Hematopoietic multipotent progenitor cell treated with erythropoietin and hydrocortisone succinate and interleukin-3 and kit ligand, for 6 days (in vitro differentiated cells): ENCODE measurements at regions not wholly inside any gene's neighbourhood (a gene's known extent, or its start where the extent isn't known, plus 50 kb on each side); places are given as distances from the start of the nearest gene placed in this dataset.
"Not testable (repeated sequence)": the region's sequence is repeated elsewhere in the genome, so short reads cannot be mapped to it uniquely, and the experiment has no call there.

Experiments used
- DNase-seq: peaks from one replicate; pipeline ENCODE4 v3.0.0-alpha.2; 2015

DNA sequence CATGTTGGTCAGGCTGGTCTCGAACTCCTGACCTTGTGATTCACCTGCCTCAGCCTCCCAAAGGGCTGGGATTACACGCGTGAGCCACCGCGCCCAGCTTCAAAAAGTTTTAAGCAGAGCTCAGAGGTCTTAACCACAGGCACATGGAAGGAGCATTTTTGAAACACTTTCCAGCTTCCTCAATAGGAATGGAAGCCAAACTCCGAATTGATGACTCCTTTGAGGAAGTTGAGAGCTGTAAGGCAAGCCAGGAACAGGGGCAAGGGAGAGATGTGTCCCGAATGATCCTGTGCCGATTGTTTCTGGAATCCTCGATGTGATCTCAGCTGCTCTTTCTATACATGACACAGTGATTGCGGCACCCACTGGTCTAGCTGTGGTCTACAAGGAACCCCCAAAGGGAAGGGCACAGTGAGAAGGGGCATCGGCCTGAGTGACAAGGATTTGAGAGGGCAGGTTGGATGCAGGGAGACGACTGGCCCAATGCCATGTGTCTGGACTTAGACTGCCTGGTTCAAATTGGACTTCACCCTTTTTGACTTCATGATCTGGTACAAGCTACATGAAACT, 116.2 kb downstream of the ADRA2C start:
- DNase-seq: not testable (repeated sequence)

DNA sequence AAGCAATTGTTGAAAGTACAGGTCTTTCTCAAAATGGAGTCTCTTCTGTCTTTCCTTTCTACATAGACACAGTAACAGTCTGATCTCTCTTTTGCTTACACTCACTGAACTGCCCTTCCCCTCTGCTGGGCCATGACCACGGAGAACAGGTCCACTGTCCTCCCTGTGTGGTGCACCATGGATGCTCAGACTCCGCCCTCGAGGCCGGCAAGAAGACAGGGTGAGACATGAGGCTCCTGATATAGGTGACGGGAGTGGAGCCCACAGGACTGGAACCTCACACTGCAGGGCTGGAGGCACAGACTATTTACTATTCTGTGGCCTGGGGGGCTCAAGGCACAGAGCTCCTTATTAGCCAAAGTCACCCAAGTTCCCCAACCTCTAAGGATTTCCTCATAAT, 118.1 kb downstream of the ADRA2C start:
- not testable (repeated sequence) for DNase-seq

DNA sequence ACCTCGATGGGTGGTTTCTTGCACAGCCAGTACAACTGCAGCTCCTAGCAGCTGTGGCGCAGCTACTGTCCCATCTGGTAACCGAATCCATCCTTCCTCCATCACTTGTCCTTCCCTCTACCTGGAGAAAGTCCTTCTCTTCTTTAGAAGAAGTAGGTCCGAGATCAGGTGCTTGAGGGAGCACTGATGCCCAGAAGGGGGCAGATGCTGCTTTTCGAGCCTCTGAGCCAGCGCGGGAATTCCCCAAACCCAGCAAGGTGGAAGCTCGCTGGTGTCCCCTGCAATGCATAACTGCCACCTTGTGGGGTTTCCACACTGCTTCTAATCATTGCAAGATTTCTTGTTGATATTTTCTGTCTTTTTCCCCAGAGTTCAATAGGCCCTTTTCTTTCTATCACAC, 127.4 kb downstream of the ADRA2C start:
- DNase-seq: not testable (repeated sequence)

DNA sequence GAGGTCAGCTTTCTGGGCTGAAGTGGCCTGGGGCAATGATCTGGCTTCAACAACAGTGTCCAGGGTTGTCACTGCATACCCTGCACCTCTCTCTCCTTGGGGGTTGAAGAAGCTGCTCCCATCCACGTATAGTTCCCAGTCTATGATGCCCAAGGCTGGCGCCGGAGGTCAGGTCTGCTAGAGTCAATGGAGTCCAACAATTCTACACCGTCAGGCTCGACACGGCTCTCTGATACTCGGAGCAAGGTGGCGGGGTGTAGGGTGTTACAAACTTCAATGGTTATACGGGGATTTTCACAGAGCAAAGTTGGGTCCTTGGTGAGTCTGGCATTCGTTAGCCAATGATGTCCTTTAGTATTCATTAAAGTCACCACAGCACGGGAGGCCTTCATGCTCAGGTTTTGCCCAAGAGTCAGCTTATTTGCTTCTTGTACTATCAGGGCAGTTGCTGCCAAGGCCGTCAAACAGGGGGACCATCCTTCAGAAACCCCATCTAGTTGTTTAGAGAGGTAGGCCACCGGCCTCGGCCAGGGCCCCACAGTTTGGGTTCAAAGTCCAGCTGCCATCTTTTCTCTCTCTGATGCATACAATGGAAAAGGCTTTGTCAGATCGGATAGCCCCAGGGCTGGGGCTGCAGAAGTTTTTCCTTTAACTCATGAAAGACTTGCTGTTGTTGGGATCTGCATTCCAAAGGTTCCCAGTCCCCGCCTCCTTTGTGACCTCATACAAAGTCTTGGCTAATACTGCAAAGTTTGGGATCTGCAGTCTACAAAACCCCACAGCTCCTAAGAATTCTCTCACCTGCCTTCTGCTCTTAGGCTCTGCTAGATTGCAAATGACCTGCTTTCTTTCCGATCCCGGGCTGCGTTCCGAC, 128.1 kb downstream of the ADRA2C start:
- not testable (repeated sequence) for DNase-seq

DNA sequence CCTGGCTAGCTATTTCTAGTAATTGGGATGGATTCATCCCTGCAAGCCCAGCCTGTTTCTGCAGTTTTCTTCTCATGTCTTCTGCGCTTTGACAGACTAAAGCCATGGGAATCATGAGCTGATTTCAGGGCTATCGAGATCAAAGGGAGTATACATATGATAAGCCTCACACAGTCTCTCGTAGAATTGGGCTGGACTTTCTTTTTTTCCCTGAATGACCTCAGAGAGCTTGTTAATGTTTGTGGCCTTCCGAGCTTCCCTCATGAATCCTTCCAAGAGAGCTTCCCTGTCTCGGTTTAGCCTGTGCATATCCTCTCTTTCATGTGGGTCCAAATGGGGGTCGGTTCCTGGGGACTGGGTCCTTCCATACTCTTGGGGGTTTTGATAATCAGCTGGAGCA, 130.3 kb downstream of the ADRA2C start:
- no peak for DNase-seq

DNA sequence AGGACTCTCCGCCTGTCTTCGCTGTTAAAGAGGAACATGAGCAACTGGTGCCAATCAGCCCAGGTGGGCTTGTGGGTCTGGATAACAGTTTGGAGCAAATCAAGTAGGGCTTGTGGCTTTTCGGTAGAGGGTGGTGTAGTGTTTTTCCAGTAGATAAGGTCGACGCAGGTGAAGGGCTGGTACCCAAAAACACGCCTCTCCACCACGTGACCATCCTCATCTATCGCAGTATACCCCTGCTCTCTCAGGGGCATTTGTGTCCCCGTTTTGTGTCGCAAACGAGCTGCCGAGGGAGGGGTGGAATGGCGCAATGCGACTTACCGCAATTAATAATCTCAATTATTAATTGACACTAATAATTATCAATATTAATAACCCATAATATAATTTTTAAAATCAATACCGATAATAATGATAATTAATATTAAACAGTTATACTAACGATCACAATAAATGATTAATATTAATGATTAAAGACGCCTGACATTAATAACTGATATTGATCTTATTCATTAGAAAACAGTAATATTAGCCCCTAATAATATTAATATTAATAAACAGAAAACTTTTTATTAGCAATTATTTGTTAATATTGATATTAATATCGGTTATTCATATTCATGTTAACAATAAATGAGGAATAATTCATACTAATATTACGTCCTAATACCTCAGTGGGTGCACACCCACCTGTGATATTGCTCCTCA, 130.8 kb downstream of the ADRA2C start:
- DNase-seq: not testable (repeated sequence)

DNA sequence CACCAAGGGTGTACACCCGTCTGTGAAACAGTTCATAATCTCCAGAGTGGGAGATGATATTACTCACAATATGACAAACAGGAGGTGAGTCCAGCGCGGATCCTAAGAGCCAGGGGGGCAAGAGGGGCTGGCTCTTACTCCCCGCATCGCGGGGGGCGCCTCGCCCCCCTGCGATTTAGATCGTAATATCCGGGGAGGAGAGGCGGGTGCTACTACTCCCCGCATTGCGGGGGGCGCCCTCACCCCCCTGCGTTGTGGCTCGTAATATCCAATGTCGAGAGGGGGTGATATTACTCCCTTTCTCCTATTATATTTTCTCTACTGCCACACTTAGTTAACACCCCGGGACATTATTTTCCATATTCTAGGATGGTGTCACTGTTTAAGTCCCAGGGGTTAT, 131.9 kb downstream of the ADRA2C start:
- no peak for DNase-seq

DNA sequence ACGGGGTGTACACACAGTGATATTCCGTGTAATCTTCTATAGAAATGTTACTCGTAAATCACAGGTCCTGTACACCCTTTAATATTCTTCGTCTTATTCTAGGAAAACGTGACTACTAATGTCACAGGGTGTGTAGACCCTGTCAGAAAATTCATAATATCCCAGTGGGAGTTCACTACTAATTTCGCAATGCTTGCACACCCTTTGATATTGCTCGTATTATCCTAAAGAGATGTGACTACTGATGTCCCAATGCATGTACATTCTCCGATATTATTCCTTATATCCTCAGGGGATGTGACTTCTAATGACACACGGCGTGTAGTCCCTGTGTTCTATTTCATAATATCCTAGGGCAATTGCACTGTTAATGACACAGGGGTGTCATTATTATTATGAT, 132.7 kb downstream of the ADRA2C start:
- not testable (repeated sequence) for DNase-seq

DNA sequence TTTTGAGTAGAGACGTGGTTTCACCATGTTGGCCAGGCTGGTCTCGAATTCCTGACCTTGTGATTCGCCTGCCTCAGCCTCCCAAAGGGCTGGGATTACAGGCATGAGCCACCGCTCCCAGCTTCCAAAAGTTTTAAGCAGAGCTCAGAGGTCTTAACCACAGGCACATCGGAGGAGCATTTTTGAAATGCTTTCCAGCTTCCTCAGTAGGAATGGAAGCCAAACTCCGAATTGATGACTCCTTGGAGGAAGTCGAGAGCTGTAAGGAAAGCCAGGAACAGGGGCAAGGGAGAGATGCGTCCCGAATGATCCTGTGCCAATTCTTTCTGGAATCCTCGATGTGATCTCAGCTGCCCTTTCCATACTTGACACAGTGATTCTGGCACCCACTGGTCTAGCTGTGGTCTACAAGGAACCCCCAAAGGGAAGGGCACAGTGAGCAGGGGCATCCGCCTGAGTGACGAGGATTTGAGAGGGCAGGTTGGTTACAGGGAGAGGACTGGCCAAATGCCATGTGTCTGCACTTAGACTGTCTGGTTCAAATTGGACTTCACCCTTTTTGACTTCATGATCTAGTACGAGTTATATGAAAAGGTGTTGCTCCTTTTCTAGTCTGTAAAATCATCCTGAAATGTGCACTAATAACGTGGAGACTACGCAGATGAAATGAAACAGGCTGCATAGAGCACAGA, 138.2 kb downstream of the ADRA2C start:
- not testable (repeated sequence) for DNase-seq

DNA sequence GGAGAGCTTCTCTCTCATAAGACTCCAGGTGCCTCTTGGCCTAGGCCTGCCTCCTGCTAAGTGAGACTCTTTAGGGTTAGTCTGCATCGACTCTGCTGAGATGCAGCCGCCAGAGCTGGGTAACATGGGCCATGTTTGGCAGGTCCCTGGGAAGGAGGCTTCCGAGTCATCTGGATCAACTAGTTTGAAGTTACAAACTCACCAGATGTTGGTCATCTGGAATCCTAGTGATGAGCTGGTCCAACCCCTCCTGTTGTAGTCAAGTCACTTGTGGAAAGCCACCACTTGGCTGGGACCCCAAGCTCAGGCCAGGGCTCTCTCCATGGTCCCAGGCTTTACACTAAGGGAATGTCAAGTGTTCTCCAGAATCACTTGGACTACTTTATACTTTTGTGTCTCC, 143.4 kb downstream of the ADRA2C start:
- not testable (repeated sequence) for DNase-seq

DNA sequence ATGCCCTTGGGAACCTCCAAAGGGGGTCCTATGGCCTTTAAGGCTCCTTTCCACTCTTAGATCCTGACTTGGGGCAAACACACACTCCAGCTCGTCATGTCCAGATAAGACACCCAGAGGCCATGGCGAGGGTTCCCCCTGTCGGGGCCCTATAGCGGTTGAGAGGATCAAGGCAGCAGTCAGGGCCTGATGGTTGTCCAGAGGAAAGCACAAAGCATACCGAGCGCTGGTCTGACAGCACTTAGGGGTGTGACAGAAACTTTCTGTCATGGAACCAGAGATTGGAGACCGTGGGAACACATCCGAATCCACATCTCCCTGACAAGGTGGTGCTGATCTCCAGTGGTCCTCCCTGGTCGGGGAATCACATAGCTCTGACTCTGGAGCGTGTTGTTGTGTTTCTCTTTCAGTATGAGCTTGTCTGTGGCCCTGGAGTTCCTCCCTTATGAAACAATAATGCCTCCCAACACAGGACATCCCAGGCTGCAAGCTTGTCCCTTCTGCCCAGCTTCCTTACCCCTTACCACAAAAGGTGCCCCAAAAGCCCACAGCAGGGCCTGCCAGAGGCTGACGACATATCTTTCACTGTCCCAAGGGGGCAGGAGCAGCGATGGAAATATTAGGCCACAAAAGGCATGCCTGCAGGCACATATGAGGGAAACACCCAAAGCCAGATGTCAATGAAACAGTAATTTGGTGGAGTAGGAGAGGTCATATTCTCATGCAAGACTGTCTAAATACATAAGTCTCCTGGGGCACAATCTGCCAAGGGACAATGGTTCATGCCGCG, 144.2 kb downstream of the ADRA2C start:
- DNase-seq: not testable (repeated sequence)

DNA sequence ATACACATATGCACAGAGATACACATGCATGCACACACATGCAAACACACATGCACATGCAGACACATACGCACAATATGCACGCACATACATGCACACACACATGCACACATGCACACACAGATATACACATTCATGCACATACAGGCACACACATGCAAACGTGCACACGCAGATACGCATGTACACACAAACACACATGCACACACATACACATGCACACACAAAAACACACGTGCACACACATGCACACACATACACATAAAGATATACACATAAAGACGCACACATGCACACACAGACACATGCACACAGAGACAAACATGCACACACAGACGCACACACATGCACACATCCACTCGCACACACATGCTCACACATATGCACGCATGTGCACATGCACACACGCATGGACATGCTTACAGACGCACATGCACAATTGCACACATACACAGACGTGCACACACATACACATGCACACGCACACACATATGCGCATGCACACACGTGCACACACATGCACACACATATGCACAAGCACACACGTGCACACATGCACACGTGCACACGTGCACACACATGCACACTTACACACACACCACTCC, 145.2 kb downstream of the ADRA2C start:
- no peak for DNase-seq

DNA sequence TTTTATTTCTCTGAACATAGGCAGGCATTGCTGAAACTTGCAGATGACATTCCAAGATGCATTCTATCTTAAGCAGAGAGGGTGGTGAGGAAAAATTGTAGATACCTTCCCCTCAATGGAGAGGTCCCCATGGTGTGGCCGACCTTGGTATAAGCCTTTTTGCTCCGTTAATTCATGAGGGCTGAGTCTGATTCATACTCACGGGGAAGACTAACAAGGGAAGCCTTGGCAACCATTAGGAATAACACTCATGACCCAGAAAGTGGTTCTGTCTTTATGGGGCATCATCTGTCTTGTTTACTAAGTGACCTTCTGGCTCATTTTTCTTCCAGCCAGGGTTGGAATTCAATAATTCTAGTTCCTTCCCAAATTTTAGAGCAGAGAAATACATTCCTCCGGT, 148.3 kb downstream of the ADRA2C start:
- DNase-seq: not testable (repeated sequence)

DNA sequence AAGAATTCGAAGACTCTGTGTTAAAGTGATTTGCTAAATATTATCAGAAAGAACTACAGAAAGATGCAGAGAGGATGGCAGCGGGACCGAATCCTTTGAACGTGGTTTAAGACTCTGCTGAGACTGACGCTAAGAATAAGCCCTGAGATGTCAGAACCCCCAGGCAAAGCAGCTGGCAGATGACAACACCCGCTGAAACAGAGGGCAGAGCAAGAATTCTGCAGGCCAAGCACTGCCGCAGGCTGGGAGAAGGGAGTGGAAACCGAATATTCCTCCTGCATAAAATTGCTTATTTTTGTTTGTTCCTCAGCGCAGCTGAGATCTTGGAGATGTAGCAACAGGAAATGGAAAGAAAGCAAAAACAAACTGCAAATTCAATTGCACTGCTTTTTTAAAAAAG, 153.3 kb downstream of the ADRA2C start:
- DNase-seq: not testable (repeated sequence)

DNA sequence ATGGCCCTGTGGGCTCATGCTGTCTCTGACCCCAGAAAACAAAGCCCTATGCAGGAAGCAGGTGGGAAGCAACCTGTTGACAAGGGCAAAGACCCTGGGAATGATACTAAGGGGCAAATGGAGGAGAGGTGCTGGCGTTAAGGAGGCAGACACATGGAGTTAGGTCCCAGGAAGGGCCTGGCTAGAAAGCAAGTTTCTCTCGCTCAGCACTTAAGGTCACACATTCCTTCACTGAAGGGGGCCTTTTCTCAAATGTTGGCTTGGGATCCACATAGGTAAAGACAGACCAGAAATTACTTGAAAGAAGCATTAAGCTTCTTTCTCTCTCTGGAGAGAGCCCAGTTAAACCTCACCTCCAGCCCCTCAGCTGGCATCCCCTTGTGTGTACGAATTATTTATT, 155.7 kb downstream of the ADRA2C start:
- DNase-seq: not testable (repeated sequence)

DNA sequence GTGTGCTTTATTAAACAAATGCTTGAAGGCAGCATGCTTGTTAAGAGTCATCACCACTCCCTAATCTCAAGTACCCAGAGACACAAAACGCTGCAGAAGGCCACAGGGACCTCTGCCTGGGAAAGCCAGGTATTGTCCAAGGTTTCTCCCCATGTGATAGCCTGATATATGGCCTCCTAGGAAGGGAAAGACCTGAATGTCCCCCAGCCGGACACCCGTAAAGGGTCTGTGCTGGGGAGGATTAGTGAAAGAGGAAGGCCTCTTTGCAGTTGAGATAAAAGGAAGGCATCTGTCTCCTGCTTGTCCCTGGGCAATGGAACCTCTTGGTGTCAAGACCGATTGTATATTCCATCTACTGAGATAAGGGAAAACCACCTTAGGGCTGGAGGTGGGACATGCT, 159.7 kb downstream of the ADRA2C start:
- not testable (repeated sequence) for DNase-seq

DNA sequence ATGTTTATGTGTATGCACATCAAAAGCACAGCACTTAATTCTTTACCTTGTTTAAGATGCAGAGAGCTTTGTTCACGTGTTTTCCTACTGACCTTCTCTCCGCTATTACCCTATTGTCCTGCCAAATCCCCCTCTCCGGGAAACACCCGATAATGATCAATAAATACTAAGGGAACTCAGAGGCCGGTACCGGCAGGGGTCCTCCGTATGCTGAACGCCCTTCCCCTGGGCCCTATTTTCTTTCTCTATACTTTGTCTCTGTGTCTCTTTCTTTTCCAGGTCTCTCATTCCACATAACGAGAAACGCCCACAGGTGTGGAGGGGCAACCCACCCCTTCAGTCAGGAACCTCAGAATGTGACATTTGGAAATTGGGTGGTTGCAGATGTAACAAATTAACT, 160.1 kb downstream of the ADRA2C start:
- DNase-seq: not testable (repeated sequence)

DNA sequence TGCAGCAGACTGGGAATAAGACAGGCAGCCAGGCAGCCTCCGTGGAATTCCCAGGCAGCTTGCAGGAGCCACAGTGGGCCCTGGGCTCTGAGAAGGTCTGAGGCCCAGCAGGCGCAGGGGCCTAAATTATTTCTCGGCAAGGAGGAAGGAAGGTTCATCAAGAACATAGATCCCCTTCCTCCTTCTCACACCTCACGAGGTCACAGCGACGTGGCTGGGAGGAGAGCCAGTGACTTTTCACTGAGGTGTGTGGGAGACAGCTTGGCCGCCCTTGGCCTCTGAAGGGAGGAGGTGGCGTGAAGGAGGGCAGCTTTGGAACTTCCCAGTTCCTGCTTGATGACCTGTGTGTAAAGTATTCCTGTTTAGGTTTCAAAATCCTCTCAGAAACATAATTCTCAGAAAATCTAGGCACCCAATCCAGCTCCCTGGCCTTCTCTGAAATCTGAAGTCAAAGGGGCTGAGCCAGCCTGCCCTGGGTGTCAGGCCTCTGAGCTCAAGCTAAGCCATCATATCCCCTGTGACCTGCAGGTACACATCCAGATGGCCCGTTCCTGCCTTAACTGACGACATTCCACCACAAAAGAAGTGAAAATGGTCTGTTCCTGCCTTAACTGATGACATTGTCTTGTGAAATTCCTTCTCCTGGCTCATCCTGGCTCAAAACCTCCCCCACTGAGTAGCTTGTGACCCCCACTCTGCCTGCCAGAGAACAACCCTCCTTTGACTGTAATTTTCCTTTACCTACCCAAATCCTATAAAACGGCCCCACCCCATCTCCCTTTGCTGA, 161.0 kb downstream of the ADRA2C start:
- DNase-seq: not testable (repeated sequence)

DNA sequence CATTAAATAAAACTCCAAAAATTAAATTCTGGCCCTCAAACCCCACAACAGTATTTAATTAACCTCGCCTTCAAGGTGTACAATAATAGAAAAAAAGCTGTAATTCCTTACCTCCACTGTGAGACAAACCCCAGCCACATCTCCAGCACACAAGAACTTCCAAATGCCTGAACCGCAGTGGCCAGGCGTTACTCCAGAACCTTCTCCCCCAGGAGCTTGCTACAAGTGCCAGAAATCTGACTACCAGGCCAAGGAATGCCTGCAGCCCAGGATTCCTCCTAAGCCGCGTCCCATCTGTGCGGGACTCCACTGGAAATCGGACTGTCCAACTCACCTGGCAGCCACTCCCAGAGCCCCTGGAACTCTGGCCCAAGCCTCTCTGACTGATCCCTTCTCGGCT, 163.2 kb downstream of the ADRA2C start:
- DNase-seq: not testable (repeated sequence)

DNA sequence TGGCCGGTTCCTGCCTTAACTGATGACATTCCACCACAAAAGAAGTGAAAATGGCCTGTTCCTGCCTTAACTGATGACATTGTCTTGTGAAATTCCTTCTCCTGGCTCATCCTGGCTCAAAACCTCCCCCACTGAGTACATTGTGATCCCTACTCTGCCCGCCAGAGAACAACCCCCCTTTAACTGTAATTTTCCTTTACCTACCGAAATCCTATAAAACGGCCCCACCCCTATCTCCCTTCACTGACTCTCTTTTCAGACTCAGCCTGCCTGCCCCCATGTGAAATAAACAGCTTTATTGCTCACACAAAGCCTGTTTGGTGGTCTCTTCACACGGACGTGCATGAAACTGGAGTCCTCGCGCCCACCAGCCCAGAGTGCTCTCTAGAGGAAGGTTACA, 166.5 kb downstream of the ADRA2C start:
- DNase-seq: not testable (repeated sequence)

DNA sequence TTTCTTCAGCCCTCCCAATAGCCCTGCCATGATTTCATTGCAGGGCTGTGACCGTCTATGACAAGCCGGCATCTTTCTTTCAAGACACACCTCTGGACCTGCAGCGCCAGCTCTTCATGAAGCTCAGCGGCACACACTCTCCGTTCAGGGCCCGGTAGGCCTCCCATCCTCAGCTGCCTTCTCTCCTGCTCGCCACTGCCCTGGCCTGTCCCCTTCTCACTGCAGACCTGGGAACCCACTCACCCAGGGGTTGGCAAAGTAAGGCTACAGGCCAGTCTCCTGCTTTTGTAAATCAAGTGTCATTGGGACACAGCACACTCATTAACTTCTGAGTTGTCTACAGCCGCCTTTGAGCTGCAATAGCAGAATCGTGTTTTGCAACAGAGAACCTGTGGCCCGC, 169.2 kb downstream of the ADRA2C start:
- not testable (repeated sequence) for DNase-seq
